Loucy (cell line): ENCODE measurements at regions not wholly inside any gene's neighbourhood (a gene's known extent, or its start where the extent isn't known, plus 50 kb on each side); places are given as distances from the start of the nearest gene placed in this dataset.

Experiments
- CTCF ChIP-seq: fragments of 200-600 bp; sonication (generic); conservative IDR thresholded peaks from 2 replicates; pipeline ENCODE4 v1.5.1; 2014; ENCODE audit warnings: mild to moderate bottlenecking, antibody characterized with exemption, low read length
- EZH2phosphoT487 ChIP-seq: fragments of 200-600 bp; IDR thresholded peaks from 2 replicates; pipeline ENCODE4 v1.6.1; 2018; ENCODE audit warnings: antibody characterized with exemption, mild to moderate bottlenecking, moderate library complexity, borderline replicate concordance

- TF ChIP-seq CTCF (no peak), EZH2phosphoT487 (no peak)
Observed at GRCh38 chr7:13152755-13153154, 465.3 kb downstream of the ARL4A start.
